ENCODE measurements at regions not wholly inside any gene's neighbourhood (a gene's known extent, or its start where the extent isn't known, plus 50 kb on each side); places are given as distances from the start of the nearest gene placed in this dataset.

- ChIA-PET POLR2A (ENCODE audit: low non-redundant PET) (interaction anchor here (0.7 kb wide), 1 partner anchor 99 kb away, joined by 3 read pairs; no protein-coding TSS in a partner anchor), CTCF (no interaction called here)
- Histone ChIP-seq H3K9me3 (ENCODE audit: low read depth, low read length, poor library complexity, severe bottlenecking) (no peaks in the 10 kb centered on the region), H3K4me1 (ENCODE audit: insufficient read depth, low read length, poor library complexity, severe bottlenecking) (no peaks in the 10 kb centered on the region), H3K27ac (ENCODE audit: low read depth, low read length, poor library complexity, severe bottlenecking) (no peak overlapping the region), H3K36me3 (ENCODE audit: insufficient read depth, low read length, poor library complexity, severe bottlenecking) (no peaks in the 10 kb centered on the region), H3K4me3 (ENCODE audit: low read depth, low read length, poor library complexity, severe bottlenecking) (no peak overlapping the region), H3K27me3 (replicated peaks; ENCODE audit: insufficient read depth, low read depth, low read length, poor library complexity) (no peaks in the 10 kb centered on the region)
- intact Hi-C loops (cut with micrococcal nuclease; ENCODE audit: unreplicated experiment) = no loop called here
- DNase-seq (ENCODE audit: low spot score) = no peak
- TF ChIP-seq CTCF (conservative IDR thresholded peaks at IDR 0.05; ENCODE audit: low read depth, low read length) = no peak
- TF ChIP-seq EZH2 (IDR thresholded peaks at IDR 0.05; ENCODE audit: borderline replicate concordance, low read depth, low read length, poor library complexity, severe bottlenecking) = no peak
- BruUV-seq (replicated peaks) = no TSS peak
Observed at GRCh38 chr1:240033406-240033805, 58.3 kb upstream of the FMN2 start.

- no peak for TF ChIP-seq CTCF (conservative IDR thresholded peaks at IDR 0.05; ENCODE audit: low read depth, low read length)
- TF ChIP-seq EZH2 (IDR thresholded peaks at IDR 0.05; ENCODE audit: borderline replicate concordance, low read depth, low read length, poor library complexity, severe bottlenecking) = no peak
- Histone ChIP-seq H3K4me1 (ENCODE audit: insufficient read depth, low read length, poor library complexity, severe bottlenecking) (no peaks in the 10 kb centered on the region), H3K27me3 (replicated peaks; ENCODE audit: insufficient read depth, low read depth, low read length, poor library complexity) (no peaks in the 10 kb centered on the region), H3K27ac (ENCODE audit: low read depth, low read length, poor library complexity, severe bottlenecking) (no peak overlapping the region), H3K4me3 (ENCODE audit: low read depth, low read length, poor library complexity, severe bottlenecking) (no peak overlapping the region), H3K36me3 (ENCODE audit: insufficient read depth, low read length, poor library complexity, severe bottlenecking) (no peaks in the 10 kb centered on the region), H3K9me3 (ENCODE audit: low read depth, low read length, poor library complexity, severe bottlenecking) (no peaks in the 10 kb centered on the region)
- ChIA-PET POLR2A (ENCODE audit: low non-redundant PET) (no interaction called here), CTCF (no interaction called here)
- intact Hi-C loops (cut with micrococcal nuclease; ENCODE audit: unreplicated experiment) = no loop called here
- no peak for DNase-seq (ENCODE audit: low spot score)
- BruUV-seq (replicated peaks) = no TSS peak
Observed at GRCh38 chr1:240036526-240036925, 55.2 kb upstream of the FMN2 start.
